ENCODE measurements at regions not wholly inside any gene's neighbourhood (a gene's known extent, or its start where the extent isn't known, plus 50 kb on each side); places are given as distances from the start of the nearest gene placed in this dataset.

DNA sequence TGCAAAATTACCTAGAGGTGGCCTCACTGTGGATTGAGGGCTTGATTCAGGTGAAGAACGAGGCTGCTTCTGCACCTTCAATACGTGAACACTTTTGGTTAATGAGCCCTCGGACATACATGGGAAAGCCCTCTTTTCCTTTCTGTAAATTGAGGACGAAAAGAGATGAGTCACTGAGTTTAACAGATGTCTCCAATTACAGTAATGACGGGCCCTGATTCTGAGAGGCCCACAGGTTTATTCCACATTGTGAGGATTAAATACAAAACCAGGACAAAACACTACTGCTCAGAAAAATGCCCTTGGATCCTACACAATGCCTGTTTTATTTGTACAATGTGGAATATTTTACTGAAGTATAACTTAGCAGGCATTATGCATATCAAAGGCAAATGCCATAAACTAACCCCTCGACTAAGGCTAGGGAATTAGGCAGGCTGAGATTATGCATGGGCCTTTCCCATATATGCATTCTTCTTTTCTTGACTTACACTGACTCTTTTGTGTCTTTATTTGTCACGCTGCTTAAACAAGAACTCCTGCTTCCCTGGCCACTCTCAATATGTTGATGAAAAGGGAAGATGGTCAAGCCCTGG lies 819.9 kb downstream of the OLFM4 start:
- TF ChIP-seq, protein P1, sequence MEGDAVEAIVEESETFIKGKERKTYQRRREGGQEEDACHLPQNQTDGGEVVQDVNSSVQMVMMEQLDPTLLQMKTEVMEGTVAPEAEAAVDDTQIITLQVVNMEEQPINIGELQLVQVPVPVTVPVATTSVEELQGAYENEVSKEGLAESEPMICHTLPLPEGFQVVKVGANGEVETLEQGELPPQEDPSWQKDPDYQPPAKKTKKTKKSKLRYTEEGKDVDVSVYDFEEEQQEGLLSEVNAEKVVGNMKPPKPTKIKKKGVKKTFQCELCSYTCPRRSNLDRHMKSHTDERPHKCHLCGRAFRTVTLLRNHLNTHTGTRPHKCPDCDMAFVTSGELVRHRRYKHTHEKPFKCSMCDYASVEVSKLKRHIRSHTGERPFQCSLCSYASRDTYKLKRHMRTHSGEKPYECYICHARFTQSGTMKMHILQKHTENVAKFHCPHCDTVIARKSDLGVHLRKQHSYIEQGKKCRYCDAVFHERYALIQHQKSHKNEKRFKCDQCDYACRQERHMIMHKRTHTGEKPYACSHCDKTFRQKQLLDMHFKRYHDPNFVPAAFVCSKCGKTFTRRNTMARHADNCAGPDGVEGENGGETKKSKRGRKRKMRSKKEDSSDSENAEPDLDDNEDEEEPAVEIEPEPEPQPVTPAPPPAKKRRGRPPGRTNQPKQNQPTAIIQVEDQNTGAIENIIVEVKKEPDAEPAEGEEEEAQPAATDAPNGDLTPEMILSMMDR (IDR thresholded peaks at IDR 0.05): no peak
- TF ChIP-seq POLR2A (IDR thresholded peaks at IDR 0.05): no peak

All from ovary (tissue), 3 donors.